Spleen (tissue), 7 donors: ENCODE measurements at regions not wholly inside any gene's neighbourhood (a gene's known extent, or its start where the extent isn't known, plus 50 kb on each side); places are given as distances from the start of the nearest gene placed in this dataset.

Source experiments
- CTCF ChIP-seq, 11 experiments: fragments of 200-600 bp in 7 of 11; fragments of 450-650 bp in 4 of 11; sonication (generic) in 4 of 11; IDR thresholded peaks in 8 of 11; conservative IDR thresholded peaks in 3 of 11; 1 replicate in 7 of 11; 2 replicates in 4 of 11; pipeline versions ENCODE4 v1.4.0 to v1.8.0; 2016 to 2021; ENCODE audit warnings: antibody characterized with exemption in 11 of 11, inconsistent platforms in 4 of 11, mild to moderate bottlenecking in 1 of 11
- POLR2A ChIP-seq, 3 donors: fragments of 450-650 bp; IDR thresholded peaks; one replicate each; pipeline ENCODE4 v1.5.1; 2017; ENCODE audit warnings: antibody characterized with exemption in 3 of 3, mild to moderate bottlenecking in 1 of 3
- POLR2AphosphoS5 ChIP-seq, 3 donors: sonication (generic); formaldehyde crosslinking; IDR thresholded peaks; one replicate each; pipeline ENCODE4 v1.5.1; 2017; ENCODE audit warnings: antibody characterized with exemption in 3 of 3
- donor health status: DM: no; HTN: no; CAD: no; lungs with moderate emphysema.
- donor health status: DM: no; HTN: no; CAD: no.
- donor health status: DM: no; HTN: no; CAD: no.

GRCh38 chr9:78866207-78867132 is 569.5 kb downstream of the PSAT1 start:
- TF ChIP-seq CTCF (IDR thresholded peaks at IDR 0.05 in 8 of 11, conservative IDR thresholded peaks at IDR 0.05 in 3 of 11): no peak
- TF ChIP-seq POLR2A (IDR thresholded peaks at IDR 0.05): no peak
- no peak for TF ChIP-seq POLR2AphosphoS5 (IDR thresholded peaks at IDR 0.05)
